OCI-LY3 (cell line): ENCODE measurements at regions not wholly inside any gene's neighbourhood (a gene's known extent, or its start where the extent isn't known, plus 50 kb on each side); places are given as distances from the start of the nearest gene placed in this dataset.

Experiments used
- H2AFZ ChIP-seq: fragments of 200-600, 300-600 bp; shearing (Covaris generic); 2 replicates; pipeline ENCODE4 v1.6.0; 2014; ENCODE audit warnings: antibody characterized with exemption, low read depth, low read length
- H3K27ac ChIP-seq: fragments of 200-600, 300-600 bp; sonication (generic); 2 replicates; pipeline ENCODE4 v1.5.1; 2014; ENCODE audit warnings: mild to moderate bottlenecking, low read length, moderate library complexity, mixed read lengths
- H3K27me3 ChIP-seq: fragments of 200-600, 300-600 bp; sonication (generic); 2 replicates; pipeline ENCODE4 v1.6.1; 2014; ENCODE audit warnings: low read depth, low read length, mixed read lengths
- H3K36me3 ChIP-seq: fragments of 200-600, 300-600 bp; sonication (generic); replicated peaks from 2 replicates; pipeline ENCODE3; 2014; ENCODE audit warnings: low read depth, low read length, mixed read lengths
- H3K4me1 ChIP-seq: fragments of 300-600, 200-600 bp; sonication (generic); 2 replicates; pipeline ENCODE4 v1.6.1; 2014; ENCODE audit warnings: low read length, mixed read lengths
- H3K4me2 ChIP-seq: fragments of 200-600, 300-600 bp; sonication (generic); 2 replicates; pipeline ENCODE4 v1.6.1; 2014; ENCODE audit warnings: low read length, mixed read lengths
- H3K4me3 ChIP-seq: fragments of 300-600, 200-600 bp; sonication (generic); 2 replicates; pipeline ENCODE4 v1.5.1; 2014; ENCODE audit warnings: antibody characterized with exemption, mild to moderate bottlenecking, low read length, moderate library complexity
- H3K79me2 ChIP-seq: fragments of 300-600, 200-600 bp; shearing (Covaris generic); 2 replicates; pipeline ENCODE4 v1.6.1; 2014; ENCODE audit warnings: mild to moderate bottlenecking, low read length, mixed read lengths
- H3K9ac ChIP-seq: fragments of 300-600, 200-600 bp; shearing (Covaris generic); 2 replicates; pipeline ENCODE4 v1.6.0; 2014; ENCODE audit warnings: mild to moderate bottlenecking, low read length, moderate library complexity
- H3K9me3 ChIP-seq: fragments of 200-600, 300-600 bp; shearing (Covaris generic); 2 replicates; pipeline ENCODE4 v1.6.1; 2014; ENCODE audit warnings: low read length, mixed read lengths; ENCODE audit not compliant: insufficient read depth
- H4K20me1 ChIP-seq: fragments of 200-600, 300-600 bp; sonication (generic); 2 replicates; pipeline ENCODE4 v1.6.1; 2016; ENCODE audit warnings: low read length, mixed read lengths; ENCODE audit not compliant: insufficient read depth
- EZH2phosphoT487 ChIP-seq: fragments of 200-600 bp; shearing (Covaris generic); IDR thresholded peaks from 2 replicates; pipeline ENCODE4 v1.6.1; 2018; ENCODE audit warnings: antibody characterized with exemption, mixed run types, low read depth
- TF ChIP-seq, protein P1 (sequence below): fragments of 200-600, 300-600 bp; sonication (generic); IDR thresholded peaks from 2 replicates; pipeline ENCODE4 v1.5.1; 2014; ENCODE audit warnings: antibody characterized with exemption, low read length, low read depth

- no peaks in the 10 kb centered on the region for H3K27me3 ChIP-seq
- H3K27ac ChIP-seq, result no peak overlapping the region
- no peak overlapping the region for H3K4me3 ChIP-seq
- H3K9me3 ChIP-seq, result no peaks in the 10 kb centered on the region
- no peaks in the 10 kb centered on the region for H4K20me1 ChIP-seq
- no peaks in the 10 kb centered on the region for H3K79me2 ChIP-seq
- TF ChIP-seq, protein P1, sequence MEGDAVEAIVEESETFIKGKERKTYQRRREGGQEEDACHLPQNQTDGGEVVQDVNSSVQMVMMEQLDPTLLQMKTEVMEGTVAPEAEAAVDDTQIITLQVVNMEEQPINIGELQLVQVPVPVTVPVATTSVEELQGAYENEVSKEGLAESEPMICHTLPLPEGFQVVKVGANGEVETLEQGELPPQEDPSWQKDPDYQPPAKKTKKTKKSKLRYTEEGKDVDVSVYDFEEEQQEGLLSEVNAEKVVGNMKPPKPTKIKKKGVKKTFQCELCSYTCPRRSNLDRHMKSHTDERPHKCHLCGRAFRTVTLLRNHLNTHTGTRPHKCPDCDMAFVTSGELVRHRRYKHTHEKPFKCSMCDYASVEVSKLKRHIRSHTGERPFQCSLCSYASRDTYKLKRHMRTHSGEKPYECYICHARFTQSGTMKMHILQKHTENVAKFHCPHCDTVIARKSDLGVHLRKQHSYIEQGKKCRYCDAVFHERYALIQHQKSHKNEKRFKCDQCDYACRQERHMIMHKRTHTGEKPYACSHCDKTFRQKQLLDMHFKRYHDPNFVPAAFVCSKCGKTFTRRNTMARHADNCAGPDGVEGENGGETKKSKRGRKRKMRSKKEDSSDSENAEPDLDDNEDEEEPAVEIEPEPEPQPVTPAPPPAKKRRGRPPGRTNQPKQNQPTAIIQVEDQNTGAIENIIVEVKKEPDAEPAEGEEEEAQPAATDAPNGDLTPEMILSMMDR, result no peak
- TF ChIP-seq EZH2phosphoT487, result no peak
- H3K9ac ChIP-seq, result no peak overlapping the region
- no peaks in the 10 kb centered on the region for H3K36me3 ChIP-seq
- no peak overlapping the region for H3K4me2 ChIP-seq
- H3K4me1 ChIP-seq, result no peaks in the 10 kb centered on the region
- H2AFZ ChIP-seq, result no peak overlapping the region
These were observed 129.5 kb downstream of the OAT start for GRCh38 chr10:124288928-124289850.

GRCh38 chr10:124288486-124288885, 130.2 kb downstream of the OAT start:
- no peaks in the 10 kb centered on the region for H3K36me3 ChIP-seq
- no peak overlapping the region for H2AFZ ChIP-seq
- no peaks in the 10 kb centered on the region for H3K9me3 ChIP-seq
- no peak overlapping the region for H3K9ac ChIP-seq
- no peak overlapping the region for H3K4me2 ChIP-seq
- no peaks in the 10 kb centered on the region for H4K20me1 ChIP-seq
- H3K79me2 ChIP-seq, result no peaks in the 10 kb centered on the region
- H3K27me3 ChIP-seq, result no peaks in the 10 kb centered on the region
- no peak overlapping the region for H3K27ac ChIP-seq
- TF ChIP-seq EZH2phosphoT487, result no peak
- TF ChIP-seq, protein P1, result no peak
- H3K4me1 ChIP-seq, result no peaks in the 10 kb centered on the region
- H3K4me3 ChIP-seq, result no peak overlapping the region

- Histone ChIP-seq H3K27me3 (no peaks in the 10 kb centered on the region), H3K9me3 (no peaks in the 10 kb centered on the region), H3K79me2 (no peaks in the 10 kb centered on the region), H2AFZ (no peak overlapping the region), H3K9ac (no peak overlapping the region), H3K36me3 (no peaks in the 10 kb centered on the region), H3K4me2 (no peak overlapping the region), H4K20me1 (no peaks in the 10 kb centered on the region), H3K27ac (no peak overlapping the region), H3K4me3 (no peak overlapping the region), H3K4me1 (no peaks in the 10 kb centered on the region)
- no peak for TF ChIP-seq EZH2phosphoT487
- TF ChIP-seq, protein P1, result no peak
These were observed 130.9 kb downstream of the OAT start for GRCh38 chr10:124287791-124288190.

DNA sequence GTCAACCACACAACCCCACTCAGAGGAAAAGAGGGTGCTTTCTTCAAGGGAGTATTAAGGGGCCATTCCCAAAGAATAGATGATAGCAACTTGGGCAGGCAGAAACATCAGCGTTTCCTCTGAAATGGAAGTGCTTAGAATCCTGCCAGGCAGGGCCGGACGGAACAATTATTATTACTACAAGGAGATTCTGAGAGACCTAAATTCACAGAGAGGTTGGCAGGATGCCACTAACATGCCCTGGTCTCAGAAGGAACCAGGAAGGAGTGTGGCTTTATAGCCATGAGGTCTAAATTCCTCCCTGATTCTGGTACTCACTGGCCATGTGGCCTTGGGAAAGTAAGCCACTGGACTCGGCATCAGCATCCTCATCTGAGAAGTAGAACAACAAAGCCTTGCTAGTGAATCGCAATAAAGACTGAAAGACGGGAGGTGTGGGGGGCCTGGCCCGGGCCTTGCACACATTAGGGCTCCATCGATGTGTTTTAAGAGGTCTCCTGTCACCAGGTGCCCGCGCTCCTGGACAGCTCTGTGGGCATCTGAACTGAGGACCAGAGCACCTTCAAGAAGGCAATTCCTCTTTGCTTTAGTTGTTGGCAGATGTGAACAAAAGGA, 131.5 kb downstream of the OAT start:
- no peak overlapping the region for H3K9ac ChIP-seq
- H3K27ac ChIP-seq, result no peak overlapping the region
- no peaks in the 10 kb centered on the region for H3K79me2 ChIP-seq
- H3K4me2 ChIP-seq, result no peak overlapping the region
- H3K4me1 ChIP-seq, result no peaks in the 10 kb centered on the region
- H3K4me3 ChIP-seq, result no peak overlapping the region
- H3K9me3 ChIP-seq, result no peaks in the 10 kb centered on the region
- H3K27me3 ChIP-seq, result no peaks in the 10 kb centered on the region
- TF ChIP-seq, protein P1, result no peak
- H3K36me3 ChIP-seq, result no peaks in the 10 kb centered on the region
- no peak overlapping the region for H2AFZ ChIP-seq
- H4K20me1 ChIP-seq, result no peaks in the 10 kb centered on the region
